GM19025 (cell line): ENCODE measurements at regions not wholly inside any gene's neighbourhood (a gene's known extent, or its start where the extent isn't known, plus 50 kb on each side); places are given as distances from the start of the nearest gene placed in this dataset.
"Not testable (repeated sequence)": the region's sequence is repeated elsewhere in the genome, so short reads cannot be mapped to it uniquely, and the experiment has no call there.

Experiments
- ATAC-seq: cut with Tn5 transposase; IDR thresholded peaks from one replicate; pipeline ENCODE4 v1.9.1; 2021; ENCODE audit warnings: mild to moderate bottlenecking, low read depth, moderate library complexity; ENCODE audit not compliant: unreplicated experiment

GRCh38 chr14:39664646-39665045, 232.4 kb upstream of the FBXO33 start:
- no peak for ATAC-seq

- ATAC-seq: peak; percentile 93
Measured at GRCh38 chr14:39641224-39641623, 209.0 kb upstream of the FBXO33 start.

- ATAC-seq: not testable (repeated sequence)
Measured at GRCh38 chr14:39639009-39639408, 206.8 kb upstream of the FBXO33 start.

- no peak for ATAC-seq
Measured at GRCh38 chr14:39628087-39628486, 195.9 kb upstream of the FBXO33 start.

GRCh38 chr14:39626589-39627576, 194.7 kb upstream of the FBXO33 start:
- ATAC-seq: no peak

GRCh38 chr14:39621678-39622077, 189.4 kb upstream of the FBXO33 start:
- no peak for ATAC-seq

DNA sequence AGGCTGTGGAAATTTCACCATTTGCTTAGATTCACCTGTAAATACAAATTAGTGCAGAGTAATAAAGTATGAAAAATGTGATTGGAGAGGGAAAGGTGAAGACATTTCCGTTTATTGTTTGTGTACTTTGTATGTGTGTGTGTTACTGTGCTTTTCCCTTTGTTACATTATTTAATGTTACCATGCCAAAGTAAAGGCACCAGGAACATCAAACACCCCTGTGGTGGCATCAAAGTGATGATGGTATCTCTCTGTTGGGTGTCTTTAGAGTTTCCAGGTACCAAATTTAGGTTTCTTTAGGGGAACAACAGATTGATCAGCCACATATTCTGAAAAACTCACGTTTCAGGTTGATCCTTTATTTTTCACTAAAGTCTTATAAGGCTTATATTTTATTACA, 189.0 kb upstream of the FBXO33 start:
- ATAC-seq: no peak

GRCh38 chr14:39617537-39617936, 185.3 kb upstream of the FBXO33 start:
- ATAC-seq: no peak

- ATAC-seq: no peak
Measured at GRCh38 chr14:39615352-39615751, 183.1 kb upstream of the FBXO33 start.

- no peak for ATAC-seq
Measured at GRCh38 chr14:39614297-39614923, 182.2 kb upstream of the FBXO33 start.

DNA sequence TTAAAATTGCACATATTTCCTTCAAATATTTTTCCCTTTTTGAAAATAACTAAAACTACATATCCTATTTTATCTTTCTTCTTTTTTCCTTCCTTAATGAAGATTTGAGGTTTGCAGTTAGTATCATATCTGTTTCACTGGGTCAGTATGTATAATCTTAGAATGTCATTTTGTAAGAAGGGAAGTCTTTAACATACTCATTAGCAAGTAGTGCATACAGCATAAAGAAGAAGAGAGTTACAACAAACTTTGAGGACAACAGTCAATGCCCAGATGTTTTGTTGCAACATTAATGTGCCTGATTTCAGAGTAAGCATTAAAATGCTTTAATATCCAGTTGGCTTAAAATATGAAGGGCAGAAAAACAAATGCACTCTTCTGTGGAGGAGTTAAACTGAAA, 176.9 kb upstream of the FBXO33 start:
- no peak for ATAC-seq

DNA sequence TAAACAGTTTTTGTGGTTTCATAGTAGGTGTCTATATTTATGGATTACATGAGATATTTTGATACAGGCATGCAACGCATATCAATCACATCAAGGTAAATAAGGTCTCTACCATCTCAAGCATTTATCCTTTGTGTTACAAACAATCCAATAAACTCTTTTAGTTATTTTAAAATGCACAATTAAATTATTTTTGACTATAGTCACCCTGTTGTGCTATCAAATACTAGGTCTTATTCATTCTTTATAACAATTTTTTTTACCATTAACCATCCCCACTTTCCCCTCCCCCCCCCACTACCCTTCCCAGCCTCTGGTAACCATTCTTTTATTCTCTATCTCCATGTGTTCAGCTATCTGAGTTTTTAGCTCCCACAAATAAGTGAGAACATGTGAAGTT, 175.7 kb upstream of the FBXO33 start:
- ATAC-seq: no peak

- ATAC-seq: no peak
Measured at GRCh38 chr14:39603942-39604341, 171.7 kb upstream of the FBXO33 start.

DNA sequence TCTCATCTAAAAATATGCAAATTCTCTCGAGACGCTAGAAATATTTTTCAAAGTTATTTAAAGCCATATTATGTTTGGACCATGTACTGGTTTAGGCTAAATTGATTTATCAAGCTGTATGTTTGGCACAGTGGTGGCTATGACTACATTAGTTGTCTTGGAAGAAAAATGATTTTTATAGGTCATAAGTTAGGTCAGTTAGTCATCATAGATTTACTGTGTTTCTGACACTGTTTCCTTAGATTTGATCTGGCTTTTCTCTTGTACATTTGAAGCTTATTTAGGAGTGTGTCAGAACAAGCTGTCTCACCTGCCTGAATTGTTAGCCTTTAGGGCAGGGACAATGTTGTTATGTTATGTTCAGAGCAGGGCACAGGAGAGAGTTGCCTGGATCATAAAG, 161.1 kb upstream of the FBXO33 start:
- ATAC-seq: no peak

DNA sequence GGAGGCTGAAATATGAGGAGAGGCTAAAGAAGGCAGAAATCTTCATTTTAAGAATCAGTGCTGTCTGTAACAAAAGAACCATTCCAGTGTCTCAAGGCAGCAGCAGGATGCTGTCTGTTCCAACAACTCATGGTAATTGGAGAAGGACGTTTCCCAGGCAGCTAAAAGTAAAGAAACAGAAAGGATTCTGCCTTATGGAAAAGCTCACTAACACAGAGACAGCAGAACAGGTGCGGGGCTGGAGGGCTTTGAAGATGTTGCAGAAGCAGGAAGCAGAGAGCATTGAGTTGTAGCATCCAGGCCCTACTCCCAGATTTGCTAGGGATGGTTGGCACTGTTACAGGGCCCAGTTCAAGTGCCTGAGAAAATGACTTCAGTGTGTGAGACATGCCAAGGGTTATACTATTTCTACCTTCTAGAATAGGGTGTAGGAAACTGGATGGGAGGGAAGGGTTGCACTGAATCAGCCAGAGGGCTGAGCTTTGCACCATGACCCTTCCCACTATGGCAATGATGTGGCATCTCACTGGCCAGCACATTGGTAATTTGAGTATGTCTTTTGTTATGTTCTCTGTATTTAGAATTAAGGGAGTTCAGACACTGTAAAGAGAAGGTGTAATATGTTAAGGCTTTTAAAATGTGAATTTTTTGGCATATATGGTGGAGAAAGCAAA, 160.0 kb upstream of the FBXO33 start:
- no peak for ATAC-seq

DNA sequence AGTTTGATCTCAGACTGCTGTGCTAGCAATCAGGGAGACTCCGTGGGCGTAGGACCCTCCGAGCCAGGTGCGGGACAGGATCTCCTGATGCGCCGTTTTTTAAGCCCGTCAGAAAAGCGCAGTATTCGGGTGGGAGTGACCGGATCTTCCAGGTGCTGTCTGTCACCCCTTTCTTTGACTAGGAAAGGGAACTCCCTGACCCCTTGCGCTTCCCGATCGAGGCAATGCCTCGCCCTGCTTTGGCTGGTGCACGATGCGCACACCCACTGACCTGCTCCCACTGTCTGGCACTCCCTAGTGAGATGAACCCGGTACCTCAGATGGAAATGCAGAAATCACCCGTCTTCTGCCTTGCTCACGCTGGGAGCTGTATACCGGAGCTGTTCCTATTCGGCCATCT, 157.6 kb upstream of the FBXO33 start:
- not testable (repeated sequence) for ATAC-seq

DNA sequence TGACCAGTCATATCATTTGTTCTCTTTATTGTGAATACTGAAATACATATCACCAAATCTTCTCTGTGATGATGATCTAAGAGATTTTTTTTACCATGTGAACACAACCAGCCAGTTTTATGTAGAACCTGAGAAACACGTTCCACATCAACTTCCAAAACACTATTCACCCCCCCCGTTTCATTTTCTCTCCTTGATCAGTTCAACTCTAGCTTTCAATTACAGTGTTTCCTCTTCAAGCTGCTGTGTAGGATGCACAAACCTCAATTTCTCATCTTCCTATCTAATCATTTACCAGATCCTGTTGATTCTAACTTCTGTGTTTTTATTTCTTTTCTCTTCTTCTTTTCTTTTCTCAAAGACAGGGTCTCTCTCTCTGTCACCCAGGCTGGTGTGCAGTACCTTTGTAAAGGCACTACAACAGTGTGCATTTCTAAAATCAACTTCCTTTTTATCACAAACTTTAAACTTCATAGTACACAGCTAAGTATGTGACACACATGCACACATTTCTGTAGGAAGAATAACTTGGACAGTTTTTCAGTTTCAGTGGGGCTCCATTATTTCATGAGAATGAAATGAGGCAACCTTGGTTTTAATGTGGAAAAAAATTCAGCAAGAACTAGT, 149.9 kb upstream of the FBXO33 start:
- ATAC-seq: no peak

GRCh38 chr14:39581474-39581873, 149.2 kb upstream of the FBXO33 start:
- ATAC-seq: no peak

DNA sequence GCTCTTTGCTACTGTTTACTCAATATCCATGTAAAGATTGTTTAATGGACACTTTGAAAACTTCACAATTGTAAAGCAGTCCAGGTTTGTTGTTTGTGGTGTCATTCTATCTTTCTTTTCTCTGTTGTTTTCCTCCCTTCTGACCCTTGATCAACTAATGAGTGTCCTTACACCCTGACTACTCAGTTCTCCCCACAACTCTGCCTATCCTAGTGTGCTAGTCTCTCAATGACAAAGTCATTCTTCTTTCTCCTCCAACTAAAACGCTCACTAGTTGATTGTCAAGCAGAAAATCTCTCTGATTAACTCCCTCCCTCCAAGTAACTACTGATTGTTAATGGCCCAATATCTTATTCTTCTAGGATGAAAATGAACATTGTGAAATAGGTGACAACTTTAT, 148.5 kb upstream of the FBXO33 start:
- no peak for ATAC-seq

GRCh38 chr14:39576736-39577135, 144.5 kb upstream of the FBXO33 start:
- ATAC-seq: no peak

DNA sequence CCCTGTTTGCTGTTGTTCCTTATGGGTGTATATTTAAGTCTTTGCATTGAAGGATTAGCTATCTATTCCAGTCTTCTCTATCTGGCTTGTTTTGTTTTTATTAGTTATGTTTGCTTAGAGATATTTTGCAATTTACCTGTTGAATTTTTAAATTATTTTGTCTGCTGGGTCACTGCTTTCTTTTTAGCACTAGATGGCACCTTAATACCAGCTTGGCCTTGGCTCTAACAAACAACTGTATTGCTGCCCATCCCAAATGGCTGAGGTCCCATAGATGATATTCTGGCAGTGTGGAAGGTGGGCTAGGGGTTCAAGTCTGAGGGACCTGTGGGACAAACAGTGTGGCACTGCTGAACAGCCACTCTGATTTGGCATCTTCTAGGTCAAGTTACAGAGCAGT, 144.0 kb upstream of the FBXO33 start:
- no peak for ATAC-seq
